ENCODE measurements at regions not wholly inside any gene's neighbourhood (a gene's known extent, or its start where the extent isn't known, plus 50 kb on each side); places are given as distances from the start of the nearest gene placed in this dataset.

- no peak for TF ChIP-seq CTCF (conservative IDR thresholded peaks at IDR 0.05; ENCODE audit: low read length)
- no peak for TF ChIP-seq EZH2phosphoT487 (IDR thresholded peaks at IDR 0.05; ENCODE audit: borderline replicate concordance, low read depth, low read length)
Measured at GRCh38 chr5:102622262-102622661, 123.5 kb upstream of the SLCO6A1 start.

All from OCI-LY7 (cell line).